Ovary (tissue), 7 donors: ENCODE measurements at regions not wholly inside any gene's neighbourhood (a gene's known extent, or its start where the extent isn't known, plus 50 kb on each side); places are given as distances from the start of the nearest gene placed in this dataset.

Experiments used
- DNase-seq, 5 donors: peaks; one replicate each; pipeline ENCODE4 v3.0.0-alpha.2; 2019 to 2020
- H3K27ac ChIP-seq, 2 donors: fragments of 200-600 bp; one replicate each; pipeline versions ENCODE4 v1.5.1 to v1.8.0; 2019 to 2022
- H3K27me3 ChIP-seq: fragments of 200-600 bp; one replicate; pipeline ENCODE4 v1.8.0; 2022
- H3K36me3 ChIP-seq: fragments of 200-600 bp; sonication (generic); one replicate; pipeline ENCODE4 v1.5.1; 2019
- H3K4me1 ChIP-seq: one replicate; pipeline ENCODE4 v1.8.1; 2013; ENCODE audit warnings: mild to moderate bottlenecking, moderate library complexity; ENCODE audit not compliant: insufficient read depth
- H3K4me3 ChIP-seq: fragments of 200-600 bp; sonication (generic); one replicate; pipeline ENCODE4 v1.5.1; 2017
- H3K9me3 ChIP-seq, 2 donors: fragments of 200-600 bp in 1 of 2; sonication (generic) in 1 of 2; one replicate each; pipeline versions ENCODE4 v1.5.1 to v1.8.1; 2013 to 2019; ENCODE audit warnings: mild to moderate bottlenecking in 1 of 2, moderate library complexity in 1 of 2
- CTCF ChIP-seq, 3 donors: fragments of 450-650 bp in 2 of 3; fragments of 200-600 bp in 1 of 3; IDR thresholded peaks; one replicate each; pipeline versions ENCODE4 v1.5.1 to v1.8.0; 2016 to 2022; ENCODE audit warnings: antibody characterized with exemption in 3 of 3, mild to moderate bottlenecking in 1 of 3
- EP300 ChIP-seq: sonication (generic); formaldehyde crosslinking; IDR thresholded peaks from one replicate; pipeline ENCODE4 v1.6.1; 2017; ENCODE audit warnings: antibody characterized with exemption
- POLR2A ChIP-seq: fragments of 450-650 bp; IDR thresholded peaks from one replicate; pipeline ENCODE4 v1.6.1; 2017; ENCODE audit warnings: antibody characterized with exemption, mild to moderate bottlenecking, moderate library complexity
- WGBS, 3 donors: extraction: QIAGEN DNeasy Blood & Tissue Kit in 1 of 3; methylation state at CpG; one replicate each; pipeline versions ENCODE4 v1.1.5 to v1.1.7; 2013 to 2017; 5-methylcytosine and 5-hydroxymethylcytosine counted together
- intact Hi-C, 4 donors: fragments of 100-400 bp; cut with DNase I; formaldehyde crosslinking; loops; one replicate each; pipeline versions ENCODE4 v1.11.0 to v1.15.1; 2022 to 2023
- donor health status: DM: no; HTN: no; CAD: no; lungs with moderate emphysema.
- donor health status: DM: no; HTN: no; CAD: no.
- donor health status: Bipolar disorder and iron deficiency.
- donor health status: DM: no; HTN: no; CAD: no.
- donor health status: DM: yes; HTN: yes; CAD: no.

GRCh38 chr18:72452328-72452727, 91.8 kb downstream of the CBLN2 start:
- Histone ChIP-seq H3K27ac (no peak overlapping the region), H3K9me3 (no peaks in the 10 kb centered on the region), H3K27me3 (no peaks in the 10 kb centered on the region), H3K36me3 (no peaks in the 10 kb centered on the region), H3K4me3 (no peak overlapping the region), H3K4me1 (no peaks in the 10 kb centered on the region)
- no peak for TF ChIP-seq CTCF (IDR thresholded peaks at IDR 0.05)
- TF ChIP-seq EP300: no peak
- no peak for TF ChIP-seq POLR2A
- intact Hi-C loops: no loop called here
- no peak for DNase-seq
- 81 to 83% (median 83%) methylated on average over 6 of the region's 6 CpGs for WGBS, 3 donors

GRCh38 chr18:72444798-72445155, 99.4 kb downstream of the CBLN2 start:
- 38 to 50% (median 48%) methylated on average over 4 of the region's 4 CpGs for WGBS, 3 donors
- no peaks in the 10 kb centered on the region for H3K4me1 ChIP-seq
- no peak for DNase-seq
- H3K27me3 ChIP-seq: no peaks in the 10 kb centered on the region
- TF ChIP-seq EP300 (no peak), POLR2A (no peak), CTCF (IDR thresholded peaks at IDR 0.05) (no peak)
- no peaks in the 10 kb centered on the region for H3K36me3 ChIP-seq
- intact Hi-C loops: no loop called here
- no peak overlapping the region for H3K4me3 ChIP-seq
- no peaks in the 10 kb centered on the region for H3K9me3 ChIP-seq
- H3K27ac ChIP-seq: no peak overlapping the region

DNA sequence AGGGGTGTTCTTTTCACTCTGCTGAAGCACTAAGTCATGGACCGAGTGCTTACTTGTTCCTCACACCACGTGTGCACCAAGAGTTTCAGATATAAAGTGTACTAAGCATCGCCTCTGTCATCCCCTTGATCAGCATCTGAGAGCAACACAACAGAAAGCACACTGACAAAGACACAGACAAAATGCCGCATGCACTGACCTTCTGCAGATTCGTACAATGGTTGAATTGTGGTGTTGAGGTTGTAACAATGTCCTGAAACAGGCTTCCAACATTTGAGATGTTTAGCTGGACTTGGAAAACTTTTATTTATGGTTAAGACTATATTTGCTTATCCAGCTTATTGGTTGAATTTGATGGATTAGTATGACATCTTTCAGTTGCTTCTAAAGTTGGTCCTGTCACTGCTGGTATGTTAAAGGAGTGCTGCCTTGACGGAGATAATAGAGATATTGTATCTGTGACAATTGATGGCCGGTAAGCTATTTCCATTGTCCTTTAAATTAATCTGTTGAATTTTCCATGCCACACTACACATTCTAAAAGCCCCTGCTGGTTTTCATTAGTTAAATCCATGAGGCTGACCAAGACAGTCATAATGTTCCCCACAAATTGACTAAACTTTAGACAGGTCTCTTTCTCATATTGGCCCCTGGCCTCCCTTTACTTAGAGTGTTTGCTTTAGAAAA, 99.9 kb downstream of the CBLN2 start:
- no peaks in the 10 kb centered on the region for H3K36me3 ChIP-seq
- TF ChIP-seq POLR2A (no peak), CTCF (IDR thresholded peaks at IDR 0.05) (no peak), EP300 (no peak)
- H3K27ac ChIP-seq: no peak overlapping the region
- intact Hi-C loops: no loop called here
- DNase-seq: no peak
- H3K27me3 ChIP-seq: no peaks in the 10 kb centered on the region
- WGBS, 3 donors: 60 to 65% (median 63%) methylated on average over 7 of the region's 7 CpGs
- H3K4me1 ChIP-seq: no peaks in the 10 kb centered on the region
- no peaks in the 10 kb centered on the region for H3K9me3 ChIP-seq
- H3K4me3 ChIP-seq: no peak overlapping the region

- H3K36me3 ChIP-seq: no peaks in the 10 kb centered on the region
- H3K4me1 ChIP-seq: no peaks in the 10 kb centered on the region
- 38 to 47% (median 45%) methylated on average over 3 of the region's 3 CpGs for WGBS, 3 donors
- no peak overlapping the region for H3K27ac ChIP-seq
- DNase-seq: no peak
- H3K27me3 ChIP-seq: no peaks in the 10 kb centered on the region
- no peak overlapping the region for H3K4me3 ChIP-seq
- intact Hi-C loops: no loop called here
- TF ChIP-seq POLR2A: no peak
- TF ChIP-seq CTCF (IDR thresholded peaks at IDR 0.05): no peak
- no peak for TF ChIP-seq EP300
- H3K9me3 ChIP-seq: no peaks in the 10 kb centered on the region
These were observed 107.7 kb downstream of the CBLN2 start for GRCh38 chr18:72436401-72436800.
